HEK293T (cell line): ENCODE measurements at regions not wholly inside any gene's neighbourhood (a gene's known extent, or its start where the extent isn't known, plus 50 kb on each side); places are given as distances from the start of the nearest gene placed in this dataset.

ENCODE experiments used
- ARNT ChIP-seq: fragments of 450-650 bp; IDR thresholded peaks from 2 replicates; pipeline ENCODE4 v1.6.1; 2017; ENCODE audit warnings: mild to moderate bottlenecking
- BHLHE40 ChIP-seq: fragments of 450-650 bp; IDR thresholded peaks from 2 replicates; pipeline ENCODE4 v1.6.1; 2016; ENCODE audit warnings: mild to moderate bottlenecking, moderate library complexity, borderline replicate concordance
- CTBP1 ChIP-seq: fragments of 450-650 bp; IDR thresholded peaks from 2 replicates; pipeline ENCODE4 v1.6.1; 2016; ENCODE audit warnings: borderline replicate concordance
- FOXK2 ChIP-seq: fragments of 450-650 bp; IDR thresholded peaks from 2 replicates; pipeline ENCODE4 v1.6.1; 2016; ENCODE audit warnings: mild to moderate bottlenecking
- FOXM1 ChIP-seq: fragments of 450-650 bp; IDR thresholded peaks from 2 replicates; pipeline ENCODE4 v1.6.1; 2017; ENCODE audit warnings: mild to moderate bottlenecking, borderline replicate concordance
- HDGF ChIP-seq: fragments of 450-650 bp; IDR thresholded peaks from 2 replicates; pipeline ENCODE4 v1.6.1; 2017; ENCODE audit warnings: antibody characterized with exemption, borderline replicate concordance
- L3MBTL2 ChIP-seq: fragments of 450-650 bp; conservative IDR thresholded peaks from 2 replicates; pipeline ENCODE4 v1.6.1; 2016; ENCODE audit warnings: mild to moderate bottlenecking
- LEF1 ChIP-seq: fragments of 450-650 bp; IDR thresholded peaks from 2 replicates; pipeline ENCODE4 v1.6.1; 2017; ENCODE audit warnings: mild to moderate bottlenecking, borderline replicate concordance
- PKNOX1 ChIP-seq: fragments of 450-650 bp; IDR thresholded peaks from 2 replicates; pipeline ENCODE4 v1.6.1; 2016
- SP1 ChIP-seq: fragments of 450-650 bp; IDR thresholded peaks from 2 replicates; pipeline ENCODE4 v1.6.1; 2017
- SUZ12 ChIP-seq: fragments of 450-650 bp; IDR thresholded peaks from 2 replicates; pipeline ENCODE4 v1.6.1; 2016; ENCODE audit warnings: mild to moderate bottlenecking
- TARDBP ChIP-seq: fragments of 450-650 bp; IDR thresholded peaks from 2 replicates; pipeline ENCODE4 v1.6.1; 2016
- ZNF384 ChIP-seq: fragments of 450-650 bp; IDR thresholded peaks from 2 replicates; pipeline ENCODE4 v1.6.1; 2016

GRCh38 chr1:80495806-80496205 is 1304.9 kb upstream of the ADGRL2 start:
- TF ChIP-seq ARNT (no peak), PKNOX1 (no peak), FOXM1 (no peak), SP1 (no peak), FOXK2 (no peak), ZNF384 (no peak), L3MBTL2 (no peak), SUZ12 (no peak), CTBP1 (no peak), BHLHE40 (no peak), TARDBP (no peak), LEF1 (no peak), HDGF (no peak)
